Neuron (in vitro differentiated cells): ENCODE measurements at regions not wholly inside any gene's neighbourhood (a gene's known extent, or its start where the extent isn't known, plus 50 kb on each side); places are given as distances from the start of the nearest gene placed in this dataset.
A peak's percentile ranks its signal among the peaks of the same experiment; 100 is the strongest.

Experiments used
- H2AFZ ChIP-seq: one replicate; pipeline ENCODE4 v1.6.1; 2013; ENCODE audit warnings: low read depth, mild to moderate bottlenecking, inconsistent platforms, low read length, moderate library complexity
- H3K27me3 ChIP-seq: one replicate; pipeline ENCODE4 v1.6.1; 2013; ENCODE audit warnings: low read length; ENCODE audit not compliant: insufficient read depth
- H3K36me3 ChIP-seq: one replicate; pipeline ENCODE4 v1.6.1; 2013; ENCODE audit warnings: low read length; ENCODE audit not compliant: insufficient read depth
- H3K4me1 ChIP-seq: one replicate; pipeline ENCODE4 v1.6.1; 2013; ENCODE audit warnings: low read length; ENCODE audit not compliant: insufficient read depth
- H3K4me3 ChIP-seq: 2 replicates; pipeline ENCODE4 v1.5.1; 2013; ENCODE audit warnings: mild to moderate bottlenecking, low read length, moderate library complexity
- H3K9me3 ChIP-seq: one replicate; pipeline ENCODE4 v1.6.1; 2013; ENCODE audit warnings: low read length

GRCh38 chr5:99083197-99083596 is 154.4 kb upstream of the CHD1 start:
- no peaks in the 10 kb centered on the region for H3K9me3 ChIP-seq

GRCh38 chr5:99081711-99082110 is 152.9 kb upstream of the CHD1 start:
- H2AFZ ChIP-seq, result peak overlapping the region; percentile 17
- no peaks in the 10 kb centered on the region for H3K9me3 ChIP-seq
- H3K27me3 ChIP-seq, result no peaks in the 10 kb centered on the region
- H3K4me1 ChIP-seq, result peaks cover 17% of the 10 kb centered on the region
- no peaks in the 10 kb centered on the region for H3K36me3 ChIP-seq
- no peak overlapping the region for H3K4me3 ChIP-seq

More at GRCh38 chr5:99083197-99083596, 154.4 kb upstream of the CHD1 start:
- Histone ChIP-seq H3K36me3 (no peaks in the 10 kb centered on the region), H3K27me3 (no peaks in the 10 kb centered on the region), H2AFZ (no peak overlapping the region), H3K4me3 (no peak overlapping the region), H3K4me1 (peaks cover 17% of the 10 kb centered on the region)

DNA sequence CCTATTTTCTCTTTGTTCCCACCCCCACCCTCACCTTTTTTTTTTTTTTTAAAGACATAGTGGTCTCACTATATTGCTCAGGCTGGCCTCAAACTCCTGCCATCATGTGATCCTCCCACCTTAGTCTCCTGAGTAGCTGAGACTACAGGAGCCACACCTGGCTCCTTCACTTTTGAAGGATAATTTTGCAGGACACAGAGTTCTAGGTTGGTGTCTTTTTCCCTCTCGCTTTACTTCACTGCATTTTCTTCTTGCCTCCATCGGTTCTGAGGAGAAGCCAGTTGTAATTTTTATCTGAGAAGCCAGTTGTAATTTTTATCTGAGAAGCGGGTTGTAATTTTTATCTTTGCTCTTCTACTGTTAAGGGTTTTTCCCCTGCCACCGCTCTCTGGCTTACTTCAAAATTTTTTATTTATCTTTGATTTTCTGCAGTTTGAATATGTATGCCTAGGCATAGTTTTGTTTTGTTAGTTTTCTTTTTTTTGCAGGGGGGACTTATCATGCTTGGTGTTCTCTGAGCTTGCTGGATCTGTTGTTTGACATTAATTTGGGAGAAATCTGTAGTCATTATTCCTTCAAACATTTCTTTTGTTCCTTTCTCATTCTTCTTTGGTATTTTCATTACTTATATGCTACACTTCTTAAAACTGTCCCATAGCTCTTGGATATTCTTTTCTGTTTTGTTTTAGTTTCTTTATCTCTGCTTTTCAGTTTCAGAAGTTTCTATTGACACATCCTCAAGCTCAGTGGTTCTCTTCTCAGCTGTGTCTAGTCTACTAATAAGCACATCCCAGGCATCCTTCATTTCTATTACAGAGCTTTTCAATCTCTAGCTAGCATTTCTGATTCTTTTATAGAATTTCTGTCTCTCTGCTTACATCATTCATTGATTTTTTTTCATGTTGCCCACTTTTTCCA is 148.2 kb upstream of the CHD1 start:
- Histone ChIP-seq H2AFZ (no peak overlapping the region), H3K4me1 (peaks cover 4% of the 10 kb centered on the region), H3K27me3 (no peaks in the 10 kb centered on the region), H3K4me3 (no peak overlapping the region), H3K9me3 (no peaks in the 10 kb centered on the region), H3K36me3 (no peaks in the 10 kb centered on the region)

DNA sequence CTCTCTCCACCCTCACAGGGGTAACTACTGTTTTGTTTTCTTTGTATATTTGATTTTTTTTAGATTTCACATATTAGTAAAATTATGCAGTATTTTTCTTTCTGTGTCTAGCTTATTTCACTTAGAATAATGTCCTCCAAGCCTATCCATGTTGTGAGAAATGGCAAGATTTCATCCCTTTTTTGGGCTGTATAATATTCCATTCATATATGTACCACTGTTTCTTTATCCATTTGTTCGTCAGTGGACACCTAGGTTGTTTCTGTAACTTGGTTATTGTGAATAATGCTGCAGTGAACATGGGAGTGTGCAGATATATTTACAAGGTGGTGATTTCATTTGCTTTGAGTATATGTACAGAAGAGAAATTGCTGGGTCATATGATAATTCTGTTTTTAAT is 144.0 kb upstream of the CHD1 start:
- H3K36me3 ChIP-seq, result no peaks in the 10 kb centered on the region
- H3K27me3 ChIP-seq, result no peaks in the 10 kb centered on the region
- H3K9me3 ChIP-seq, result no peaks in the 10 kb centered on the region
- no peaks in the 10 kb centered on the region for H3K4me1 ChIP-seq
- H3K4me3 ChIP-seq, result no peak overlapping the region
- H2AFZ ChIP-seq, result no peak overlapping the region

DNA sequence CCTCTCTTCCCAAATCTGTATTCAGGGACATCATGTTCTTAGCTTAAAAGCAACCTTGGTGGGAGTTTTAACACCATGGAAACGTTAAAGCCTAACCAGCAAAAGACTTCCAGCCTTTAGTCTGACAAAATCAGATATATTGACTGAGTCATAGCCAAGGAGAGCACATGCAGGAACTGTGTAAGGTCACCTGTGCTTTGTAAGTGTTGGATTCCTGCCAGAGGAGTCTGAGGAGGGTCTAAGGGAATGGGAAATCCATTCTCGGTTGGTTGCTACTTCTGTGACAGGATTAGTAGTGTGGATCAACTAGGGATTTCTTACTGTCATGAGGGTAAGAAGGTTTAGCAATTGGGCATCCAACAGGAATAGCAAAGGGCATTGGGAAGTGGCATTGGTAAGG is 142.0 kb upstream of the CHD1 start:
- Histone ChIP-seq H3K9me3 (no peaks in the 10 kb centered on the region), H3K27me3 (no peaks in the 10 kb centered on the region)

GRCh38 chr5:99070362-99070761 is 141.6 kb upstream of the CHD1 start:
- Histone ChIP-seq H3K9me3 (no peaks in the 10 kb centered on the region), H3K36me3 (no peaks in the 10 kb centered on the region), H3K4me1 (no peaks in the 10 kb centered on the region), H2AFZ (no peak overlapping the region), H3K4me3 (no peak overlapping the region), H3K27me3 (no peaks in the 10 kb centered on the region)

More for the DNA sequence above, 142.0 kb upstream of the CHD1 start:
- Histone ChIP-seq H2AFZ (no peak overlapping the region), H3K36me3 (no peaks in the 10 kb centered on the region), H3K4me3 (no peak overlapping the region), H3K4me1 (no peaks in the 10 kb centered on the region)

DNA sequence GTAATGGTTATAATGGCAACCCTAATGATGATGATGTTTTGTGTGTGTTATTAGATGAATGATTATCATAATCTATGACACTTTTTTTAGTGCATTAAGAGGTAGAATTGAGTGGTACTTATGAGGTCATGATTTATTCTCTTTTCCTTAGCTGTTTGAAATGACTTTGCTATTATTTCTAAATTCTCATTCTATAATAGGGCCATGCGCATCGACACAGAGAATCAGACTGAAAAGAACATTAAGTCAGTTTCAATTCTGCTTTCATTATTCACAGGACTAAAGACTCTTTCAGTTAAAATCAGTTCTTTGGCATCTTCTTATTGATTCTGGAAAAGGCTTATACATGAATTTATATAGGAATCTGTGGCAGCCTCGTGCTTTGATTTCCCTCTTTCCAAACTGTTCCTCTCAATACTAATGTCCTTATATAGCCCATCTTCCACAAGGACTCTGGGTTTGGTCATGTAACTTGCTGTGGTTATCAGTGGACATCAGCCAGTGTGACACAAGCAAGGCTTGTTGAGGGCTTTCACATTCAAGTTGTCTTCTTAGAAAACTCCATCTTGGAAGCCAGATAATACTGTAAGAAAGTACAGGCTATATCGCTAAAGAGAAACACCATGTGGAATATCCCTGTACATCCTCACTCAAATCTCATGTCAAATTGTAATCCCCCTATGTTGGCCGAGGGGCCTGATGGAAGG is 140.3 kb upstream of the CHD1 start:
- Histone ChIP-seq H3K4me3 (no peak overlapping the region), H3K27me3 (no peaks in the 10 kb centered on the region), H2AFZ (no peak overlapping the region), H3K9me3 (no peaks in the 10 kb centered on the region), H3K36me3 (no peaks in the 10 kb centered on the region), H3K4me1 (no peaks in the 10 kb centered on the region)

DNA sequence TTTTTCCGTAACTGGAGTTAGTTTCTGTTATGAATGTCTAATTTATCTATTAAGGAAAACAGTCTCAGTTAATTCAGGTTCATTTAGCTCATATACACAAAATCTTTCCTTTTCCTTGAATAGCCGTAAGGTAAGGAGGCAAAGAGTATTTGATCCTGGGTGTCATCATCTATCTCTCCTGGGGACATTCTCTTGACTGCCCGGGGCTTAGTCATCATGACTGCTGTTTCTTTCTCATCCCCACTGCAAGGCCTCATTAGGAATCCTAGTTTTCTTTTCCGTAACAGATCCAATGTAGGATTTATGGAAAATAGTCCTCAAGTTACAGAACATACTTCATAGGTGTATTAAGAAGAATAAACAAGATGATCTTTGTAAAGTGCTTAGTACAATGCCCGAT is 134.9 kb upstream of the CHD1 start:
- Histone ChIP-seq H2AFZ (no peak overlapping the region), H3K4me1 (peaks cover 4% of the 10 kb centered on the region), H3K27me3 (no peaks in the 10 kb centered on the region), H3K4me3 (no peak overlapping the region), H3K9me3 (no peaks in the 10 kb centered on the region), H3K36me3 (no peaks in the 10 kb centered on the region)

DNA sequence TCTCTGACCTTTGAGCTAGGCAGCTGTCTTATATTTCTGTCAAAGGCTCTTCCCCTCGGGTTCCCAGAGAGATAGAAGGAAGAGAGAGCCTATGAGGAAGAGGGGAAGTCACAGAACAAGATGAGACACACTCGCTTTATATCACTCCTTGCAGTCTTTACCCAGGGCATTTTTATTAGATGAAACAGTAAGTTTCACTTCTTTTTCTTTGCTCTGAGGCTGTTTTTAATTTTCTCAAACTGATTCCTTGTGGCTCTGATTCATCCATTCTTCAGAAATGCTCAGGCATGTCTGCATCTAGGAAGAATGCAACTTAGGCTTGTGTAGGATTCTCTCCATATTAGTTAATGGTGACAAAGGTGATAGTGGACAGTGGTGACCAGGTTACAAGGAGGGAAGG is 132.9 kb upstream of the CHD1 start:
- no peak overlapping the region for H2AFZ ChIP-seq
- peaks cover 4% of the 10 kb centered on the region for H3K4me1 ChIP-seq
- no peak overlapping the region for H3K4me3 ChIP-seq
- no peaks in the 10 kb centered on the region for H3K36me3 ChIP-seq
- no peaks in the 10 kb centered on the region for H3K9me3 ChIP-seq
- no peaks in the 10 kb centered on the region for H3K27me3 ChIP-seq

DNA sequence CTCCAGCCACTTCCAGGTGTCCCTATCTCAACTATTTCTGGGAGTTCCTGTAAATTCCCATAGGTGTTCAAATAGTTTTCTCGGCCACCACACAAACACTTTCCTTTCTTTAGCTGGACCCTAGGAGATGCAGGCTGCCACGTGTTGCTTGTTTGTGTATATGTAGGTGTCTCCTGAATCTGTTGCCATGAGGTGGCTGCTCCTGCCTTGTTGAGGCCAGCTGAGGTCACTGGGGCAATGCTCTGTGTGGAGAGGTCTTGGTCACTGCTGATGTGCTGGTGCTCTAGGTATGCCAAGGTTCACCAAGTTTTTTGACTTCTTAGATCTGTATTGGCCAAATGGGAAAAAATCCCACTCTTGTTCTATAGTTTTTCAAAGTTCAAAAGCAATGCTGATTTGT is 132.5 kb upstream of the CHD1 start:
- Histone ChIP-seq H3K4me3 (no peak overlapping the region), H3K4me1 (peaks cover 4% of the 10 kb centered on the region), H3K36me3 (no peaks in the 10 kb centered on the region), H2AFZ (no peak overlapping the region), H3K9me3 (no peaks in the 10 kb centered on the region), H3K27me3 (no peaks in the 10 kb centered on the region)

GRCh38 chr5:99060306-99061261 is 131.8 kb upstream of the CHD1 start:
- H3K4me1 ChIP-seq, result peaks cover 4% of the 10 kb centered on the region
- no peak overlapping the region for H2AFZ ChIP-seq
- H3K9me3 ChIP-seq, result no peaks in the 10 kb centered on the region
- no peak overlapping the region for H3K4me3 ChIP-seq
- H3K36me3 ChIP-seq, result no peaks in the 10 kb centered on the region
- no peaks in the 10 kb centered on the region for H3K27me3 ChIP-seq

GRCh38 chr5:99059685-99060084 is 130.9 kb upstream of the CHD1 start:
- no peak overlapping the region for H2AFZ ChIP-seq

More at GRCh38 chr5:99059685-99060084, 130.9 kb upstream of the CHD1 start:
- peaks cover 6% of the 10 kb centered on the region for H3K4me1 ChIP-seq
- H3K9me3 ChIP-seq, result no peaks in the 10 kb centered on the region
- H3K27me3 ChIP-seq, result no peaks in the 10 kb centered on the region
- H3K4me3 ChIP-seq, result no peak overlapping the region
- no peaks in the 10 kb centered on the region for H3K36me3 ChIP-seq
